Right lobe of liver (tissue), 4 donors: ENCODE measurements at regions not wholly inside any gene's neighbourhood (a gene's known extent, or its start where the extent isn't known, plus 50 kb on each side); places are given as distances from the start of the nearest gene placed in this dataset.

ENCODE experiments used
- POLR2A ChIP-seq: fragments of 450-650 bp; IDR thresholded peaks from one replicate; pipeline ENCODE4 v1.6.1; 2017; ENCODE audit warnings: antibody characterized with exemption, mild to moderate bottlenecking
- TF ChIP-seq, protein P1 (sequence below), 4 donors: fragments of 200-600 bp in 3 of 4; fragments of 450-650 bp in 1 of 4; IDR thresholded peaks; one replicate each; pipeline versions ENCODE4 v1.5.1 to v1.8.0; 2016 to 2022; ENCODE audit warnings: antibody characterized with exemption in 4 of 4, mild to moderate bottlenecking in 2 of 4
- donor health status: DM: no; HTN: no; CAD: no.
- donor health status: DM: no; HTN: no; CAD: no.
- donor health status: DM: no; HTN: yes; CAD: no.

DNA sequence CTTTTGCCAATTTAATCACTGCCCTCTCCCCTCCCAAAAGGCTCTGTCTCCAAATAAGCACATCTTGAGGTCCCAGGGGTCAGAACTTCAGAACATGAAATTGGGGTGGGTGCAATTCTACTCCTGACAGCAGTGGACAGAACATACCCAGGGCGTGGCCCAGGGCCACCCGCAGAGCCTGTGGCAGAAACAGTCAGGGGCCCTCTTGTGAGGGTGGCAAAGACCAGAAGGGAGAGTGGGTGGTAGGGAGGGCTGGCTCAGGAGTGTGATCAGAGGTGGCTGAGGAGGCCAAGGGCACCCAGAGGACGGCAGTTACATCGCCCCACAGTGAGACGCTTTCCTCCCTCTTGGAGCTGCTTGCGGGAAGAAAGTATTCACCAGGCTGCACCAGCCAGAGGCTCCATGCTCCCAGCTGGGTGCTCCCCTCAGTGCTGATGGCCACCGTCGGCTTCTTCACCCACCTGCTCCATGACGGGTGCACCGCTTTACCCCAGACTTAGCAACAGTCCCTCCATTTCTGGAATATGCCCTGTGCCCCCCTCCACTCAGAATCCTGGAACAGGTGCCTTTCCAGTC lies 1388.0 kb downstream of the BRD1 start:
- TF ChIP-seq, protein P1, sequence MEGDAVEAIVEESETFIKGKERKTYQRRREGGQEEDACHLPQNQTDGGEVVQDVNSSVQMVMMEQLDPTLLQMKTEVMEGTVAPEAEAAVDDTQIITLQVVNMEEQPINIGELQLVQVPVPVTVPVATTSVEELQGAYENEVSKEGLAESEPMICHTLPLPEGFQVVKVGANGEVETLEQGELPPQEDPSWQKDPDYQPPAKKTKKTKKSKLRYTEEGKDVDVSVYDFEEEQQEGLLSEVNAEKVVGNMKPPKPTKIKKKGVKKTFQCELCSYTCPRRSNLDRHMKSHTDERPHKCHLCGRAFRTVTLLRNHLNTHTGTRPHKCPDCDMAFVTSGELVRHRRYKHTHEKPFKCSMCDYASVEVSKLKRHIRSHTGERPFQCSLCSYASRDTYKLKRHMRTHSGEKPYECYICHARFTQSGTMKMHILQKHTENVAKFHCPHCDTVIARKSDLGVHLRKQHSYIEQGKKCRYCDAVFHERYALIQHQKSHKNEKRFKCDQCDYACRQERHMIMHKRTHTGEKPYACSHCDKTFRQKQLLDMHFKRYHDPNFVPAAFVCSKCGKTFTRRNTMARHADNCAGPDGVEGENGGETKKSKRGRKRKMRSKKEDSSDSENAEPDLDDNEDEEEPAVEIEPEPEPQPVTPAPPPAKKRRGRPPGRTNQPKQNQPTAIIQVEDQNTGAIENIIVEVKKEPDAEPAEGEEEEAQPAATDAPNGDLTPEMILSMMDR (IDR thresholded peaks at IDR 0.05) = no peak
- no peak for TF ChIP-seq POLR2A
